A549 (cell line): ENCODE measurements at regions not wholly inside any gene's neighbourhood (a gene's known extent, or its start where the extent isn't known, plus 50 kb on each side); places are given as distances from the start of the nearest gene placed in this dataset.

ENCODE experiments used
- ATAC-seq, 2 experiments: fragments of 200-7000 bp in 1 of 2; fragments of >200 bp in 1 of 2; cut with Nextera tagmentation in 1 of 2; cut with Tn5 transposase in 1 of 2; 3 replicates each; pipeline versions ENCODE4 v1.8.0 to v1.9.1; 2018 to 2020; ENCODE audit warnings: mild to moderate bottlenecking in 1 of 2, moderate library complexity in 1 of 2
- CTCF ChIA-PET: fragments of 300-600 bp; sonication (Branson Sonifier 250); formaldehyde crosslinking; extraction: SDS; loops from one replicate; lab custom pipeline; 2021; ENCODE audit warnings: antibody characterized with exemption, inconsistent platforms; lab: Yijun Ruan, JAX
- POLR2A ChIA-PET: fragments of 350-600 bp; formaldehyde crosslinking; extraction: SDS; loops from one replicate; lab custom pipeline; 2021; ENCODE audit warnings: antibody characterized with exemption, inconsistent platforms; lab: Yijun Ruan, JAX
- DNase-seq, 2 experiments: peaks; one replicate each; pipeline versions ENCODE4 v3.0.0 to v3.0.0-alpha.2; 2011 to 2016; ENCODE audit warnings: low read depth in 1 of 2, low spot score in 1 of 2
- FAIRE-seq: peaks from 2 replicates; lab custom pipeline; 2011; peaks lifted over from hg19 to GRCh38; lab: Jason Lieb, UNC
- H3K27ac ChIP-seq, 2 experiments: fragments of >200 bp; sonication (Bioruptor Twin); formaldehyde crosslinking; 3 replicates each; pipeline ENCODE4 v1.5.1; 2016 to 2017
- H3K4me1 ChIP-seq: fragments of >200 bp; sonication (Bioruptor Twin); formaldehyde crosslinking; 3 replicates; pipeline ENCODE4 v1.6.1; 2016
- H3K4me2 ChIP-seq: fragments of >200 bp; sonication (Bioruptor Twin); formaldehyde crosslinking; 3 replicates; pipeline ENCODE4 v1.6.1; 2016
- H3K4me3 ChIP-seq: fragments of >200 bp; sonication (Bioruptor Twin); formaldehyde crosslinking; 3 replicates; pipeline ENCODE4 v1.5.1; 2016
- H3K9me3 ChIP-seq: fragments of >200 bp; sonication (Bioruptor Twin); formaldehyde crosslinking; 3 replicates; pipeline ENCODE4 v1.6.1; 2016
- CBX2 ChIP-seq: fragments of 200-600 bp; sonication (generic); IDR thresholded peaks from 2 replicates; pipeline ENCODE4 v1.6.1; 2016; ENCODE audit warnings: low read depth, mild to moderate bottlenecking, borderline replicate concordance
- CBX8 ChIP-seq: fragments of 200-600 bp; sonication (generic); IDR thresholded peaks from 2 replicates; pipeline ENCODE4 v1.6.1; 2016
- CTCF ChIP-seq: fragments of >200 bp; sonication (Bioruptor Twin); formaldehyde crosslinking; IDR thresholded peaks from 3 replicates; pipeline ENCODE4 v1.5.1; 2016
- EHF ChIP-seq: fragments of 250-450 bp; sonication (Bioruptor Pico); IDR thresholded peaks from 2 replicates; pipeline ENCODE4 v1.5.0; 2020; ENCODE audit warnings: mild to moderate bottlenecking
- ELK1 ChIP-seq: fragments of 150-350 bp; IDR thresholded peaks from 2 replicates; pipeline ENCODE4 v1.6.1; 2014; ENCODE audit warnings: low read depth, mild to moderate bottlenecking, low read length
- ESRRA ChIP-seq: fragments of 150-350 bp; IDR thresholded peaks from 2 replicates; pipeline ENCODE4 v1.6.1; 2014; ENCODE audit warnings: mild to moderate bottlenecking, low read length, borderline replicate concordance
- HDAC2 ChIP-seq: fragments of 200-600 bp; sonication (generic); IDR thresholded peaks from 2 replicates; pipeline ENCODE4 v1.6.1; 2016
- JUN ChIP-seq, 2 experiments: fragments of >200 bp; sonication (Bioruptor Twin); formaldehyde crosslinking; IDR thresholded peaks; 2 replicates in 1 of 2; 3 replicates in 1 of 2; pipeline ENCODE4 v1.6.1; 2016 to 2017
- MYC ChIP-seq: IDR thresholded peaks from 2 replicates; pipeline ENCODE4 v1.6.1; 2012; ENCODE audit warnings: mild to moderate bottlenecking, inconsistent platforms, low read length, improper control_type of control experiment, borderline replicate concordance
- NPAS2 ChIP-seq: fragments of 250-450 bp; sonication (Bioruptor Pico); IDR thresholded peaks from 2 replicates; pipeline ENCODE4 v1.8.0; 2022; ENCODE audit warnings: mild to moderate bottlenecking, moderate library complexity, borderline replicate concordance
- RCOR1 ChIP-seq: fragments of 150-350 bp; IDR thresholded peaks from 2 replicates; pipeline ENCODE4 v1.6.1; 2014; ENCODE audit warnings: antibody characterized with exemption, low read length, low read depth
- RFX5 ChIP-seq: fragments of 450-650 bp; IDR thresholded peaks from 2 replicates; pipeline ENCODE4 v1.7.1; 2014; ENCODE audit warnings: antibody characterized with exemption, mild to moderate bottlenecking, moderate library complexity
- RNF2 ChIP-seq: fragments of 200-600 bp; sonication (generic); IDR thresholded peaks from 2 replicates; pipeline ENCODE4 v1.6.1; 2016; ENCODE audit warnings: low read depth, mild to moderate bottlenecking, antibody characterized with exemption, moderate library complexity, borderline replicate concordance
- SMC3 ChIP-seq: fragments of >200 bp; sonication (Bioruptor Twin); formaldehyde crosslinking; IDR thresholded peaks from 3 replicates; pipeline ENCODE4 v1.6.1; 2018; ENCODE audit warnings: inconsistent platforms
- TP53 ChIP-seq: fragments of 250-450 bp; sonication (Bioruptor Pico); IDR thresholded peaks from 2 replicates; pipeline ENCODE4 v1.5.0; 2021; ENCODE audit warnings: mild to moderate bottlenecking, moderate library complexity
- USF2 ChIP-seq: fragments of 450-650 bp; IDR thresholded peaks from 2 replicates; pipeline ENCODE4 v1.6.1; 2014; ENCODE audit warnings: antibody characterized with exemption
- ZC3H11A ChIP-seq: fragments of 450-650 bp; IDR thresholded peaks from 2 replicates; pipeline ENCODE4 v1.6.1; 2014; ENCODE audit warnings: antibody characterized with exemption, mild to moderate bottlenecking
- ZFP36 ChIP-seq: fragments of 450-650 bp; IDR thresholded peaks from 2 replicates; pipeline ENCODE4 v1.6.1; 2014; ENCODE audit warnings: borderline replicate concordance; ENCODE audit not compliant: partially characterized antibody
- ZSCAN20 ChIP-seq: fragments of 250-450 bp; sonication (Bioruptor Pico); IDR thresholded peaks from 2 replicates; pipeline ENCODE4 v1.8.0; 2022; ENCODE audit warnings: mild to moderate bottlenecking, moderate library complexity
- WGBS: methylation state at CpG from one replicate; pipeline ENCODE4 v1.1.6; 2017; ENCODE audit errors: missing lambda C conversion rate; 5-methylcytosine and 5-hydroxymethylcytosine counted together
- TF ChIP-seq, protein P1 (sequence below): IDR thresholded peaks from 2 replicates; pipeline ENCODE4 v1.6.1; 2012
- TF ChIP-seq, protein P2 (sequence below): fragments of >200 bp; sonication (Bioruptor Twin); formaldehyde crosslinking; IDR thresholded peaks from 3 replicates; pipeline ENCODE4 v1.6.1; 2016
- TF ChIP-seq, protein P3 (sequence below): IDR thresholded peaks from 2 replicates; pipeline ENCODE4 v1.6.1; 2012; ENCODE audit warnings: low read depth, borderline replicate concordance

DNA sequence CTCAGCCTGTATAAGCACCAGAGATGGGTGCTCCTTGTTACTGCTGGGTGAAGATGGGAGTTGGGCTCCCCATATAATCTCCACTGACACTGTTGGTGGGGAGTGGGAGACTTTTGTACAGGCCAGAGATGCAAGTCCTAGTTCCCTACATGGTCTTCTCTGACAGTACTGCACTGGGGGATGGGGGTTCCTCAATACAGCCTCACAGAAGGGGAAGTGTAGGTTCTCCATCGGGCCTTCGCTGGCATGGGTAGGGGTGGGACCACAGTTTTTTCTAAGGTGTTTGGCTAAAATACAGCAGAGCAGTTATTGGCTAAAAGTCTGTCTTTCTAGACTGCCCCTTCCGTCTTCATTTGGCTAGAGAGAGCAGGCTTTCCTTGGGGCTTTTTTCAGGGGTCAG lies 167.2 kb upstream of the SERP2 start:
- ATAC-seq (no peak), FAIRE-seq (no peak), DNase-seq (no peak)
- CTCF ChIA-PET = interaction anchor here (0.9 kb wide), 1 partner anchor 9 kb away, joined by 3 read pairs; no protein-coding TSS in a partner anchor
- no peaks in the 10 kb centered on the region for H3K4me1 ChIP-seq
- TF ChIP-seq JUN (IDR thresholded peaks at IDR 0.05) = no peak
- TF ChIP-seq, protein P1, sequence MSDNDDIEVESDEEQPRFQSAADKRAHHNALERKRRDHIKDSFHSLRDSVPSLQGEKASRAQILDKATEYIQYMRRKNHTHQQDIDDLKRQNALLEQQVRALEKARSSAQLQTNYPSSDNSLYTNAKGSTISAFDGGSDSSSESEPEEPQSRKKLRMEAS = no peak
- no peak for TF ChIP-seq CTCF
- TF ChIP-seq RCOR1 = no peak
- no peak for TF ChIP-seq ELK1
- TF ChIP-seq NPAS2 (CRISPR knock-in tag) = no peak
- no peak for TF ChIP-seq CBX2
- TF ChIP-seq RNF2 = no peak
- no peak for TF ChIP-seq RFX5
- no peak for TF ChIP-seq EHF (CRISPR knock-in tag)
- TF ChIP-seq, protein P2, sequence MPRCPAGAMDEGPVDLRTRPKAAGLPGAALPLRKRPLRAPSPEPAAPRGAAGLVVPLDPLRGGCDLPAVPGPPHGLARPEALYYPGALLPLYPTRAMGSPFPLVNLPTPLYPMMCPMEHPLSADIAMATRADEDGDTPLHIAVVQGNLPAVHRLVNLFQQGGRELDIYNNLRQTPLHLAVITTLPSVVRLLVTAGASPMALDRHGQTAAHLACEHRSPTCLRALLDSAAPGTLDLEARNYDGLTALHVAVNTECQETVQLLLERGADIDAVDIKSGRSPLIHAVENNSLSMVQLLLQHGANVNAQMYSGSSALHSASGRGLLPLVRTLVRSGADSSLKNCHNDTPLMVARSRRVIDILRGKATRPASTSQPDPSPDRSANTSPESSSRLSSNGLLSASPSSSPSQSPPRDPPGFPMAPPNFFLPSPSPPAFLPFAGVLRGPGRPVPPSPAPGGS = no peak
- no peak for TF ChIP-seq USF2
- no peak for TF ChIP-seq CBX8
- no peak for TF ChIP-seq ESRRA
- peaks cover 6% of the 10 kb centered on the region; the same call in 1 of the 3 replicates for H3K9me3 ChIP-seq
- 97% methylated on average over 3 of the region's 3 CpGs for WGBS
- POLR2A ChIA-PET = no interaction called here
- H3K4me3 ChIP-seq = no peak overlapping the region
- H3K27ac ChIP-seq = no peak overlapping the region
- H3K4me2 ChIP-seq = no peak overlapping the region

DNA sequence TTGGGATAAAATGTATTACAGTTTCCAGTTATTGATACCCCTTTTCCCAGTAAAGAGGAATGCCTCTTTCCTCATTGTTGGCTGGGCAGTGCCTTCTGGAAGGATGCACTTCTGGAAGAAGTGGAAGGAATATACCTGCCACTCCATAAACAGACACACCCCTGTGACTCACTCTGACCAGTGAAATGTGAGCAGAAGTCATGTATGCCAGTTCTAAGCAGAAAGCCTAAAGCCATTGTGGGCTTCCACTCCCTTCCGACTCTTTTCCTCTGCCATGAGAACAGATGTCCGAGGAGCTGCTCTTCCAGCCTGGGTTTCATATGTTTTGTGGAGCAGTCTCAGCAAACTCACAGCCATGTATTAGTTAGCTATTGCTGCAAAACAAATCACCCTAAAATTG lies 166.1 kb upstream of the SERP2 start:
- DNase-seq (no peak), FAIRE-seq (no peak), ATAC-seq (no peak)
- ChIA-PET POLR2A (no interaction called here), CTCF (no interaction called here)
- WGBS = 89% methylated on average over 2 of the region's 2 CpGs
- H3K4me3 ChIP-seq = no peak overlapping the region
- H3K9me3 ChIP-seq = peaks cover 6% of the 10 kb centered on the region; the same call in 1 of the 3 replicates
- TF ChIP-seq SMC3 (no peak), ZSCAN20 (CRISPR knock-in tag) (no peak), MYC (no peak), CBX8 (no peak), HDAC2 (no peak), ZC3H11A (no peak), TP53 (CRISPR knock-in tag) (no peak), ZFP36 (no peak)
- TF ChIP-seq, protein P2 = no peak
- TF ChIP-seq, protein P3, sequence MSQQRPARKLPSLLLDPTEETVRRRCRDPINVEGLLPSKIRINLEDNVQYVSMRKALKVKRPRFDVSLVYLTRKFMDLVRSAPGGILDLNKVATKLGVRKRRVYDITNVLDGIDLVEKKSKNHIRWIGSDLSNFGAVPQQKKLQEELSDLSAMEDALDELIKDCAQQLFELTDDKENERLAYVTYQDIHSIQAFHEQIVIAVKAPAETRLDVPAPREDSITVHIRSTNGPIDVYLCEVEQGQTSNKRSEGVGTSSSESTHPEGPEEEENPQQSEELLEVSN = no peak
- TF ChIP-seq, protein P1 = no peak
- H3K4me1 ChIP-seq = no peaks in the 10 kb centered on the region
- no peak overlapping the region for H3K27ac ChIP-seq
- H3K4me2 ChIP-seq = no peak overlapping the region
